ENCODE measurements at regions not wholly inside any gene's neighbourhood (a gene's known extent, or its start where the extent isn't known, plus 50 kb on each side); places are given as distances from the start of the nearest gene placed in this dataset.

DNA sequence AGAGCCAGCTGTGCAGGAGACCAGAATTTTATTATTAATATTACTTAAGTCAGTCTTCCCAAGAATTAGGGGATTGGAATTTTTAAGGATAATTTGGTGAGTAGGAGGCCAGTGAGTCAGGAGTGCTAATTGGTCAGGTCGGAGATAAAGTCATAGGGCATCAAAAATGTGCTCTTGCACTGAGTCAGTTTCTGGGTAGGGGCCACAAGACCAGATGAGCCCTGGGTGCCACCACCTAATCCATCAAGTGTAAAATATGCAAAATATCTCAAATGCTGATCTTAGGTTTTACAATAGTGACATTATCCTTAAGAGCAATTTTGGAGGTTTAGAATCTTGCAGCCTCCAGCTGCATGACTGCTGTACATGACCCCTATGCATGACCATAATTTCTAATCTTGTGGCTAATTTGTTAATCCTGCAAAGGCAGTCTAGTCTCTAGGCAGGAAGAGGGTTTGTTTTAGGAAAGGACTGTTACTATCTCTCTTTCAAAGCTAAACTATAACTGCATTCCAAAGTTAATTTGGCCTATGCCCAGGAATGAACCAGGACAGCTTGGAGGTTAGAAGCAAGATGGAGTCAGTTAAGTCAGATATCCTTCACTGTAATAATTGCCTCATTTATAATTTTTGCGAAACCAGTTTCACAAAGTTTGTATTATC is 215.9 kb downstream of the RNF152 start:
- no peak for TF ChIP-seq TAF1 (IDR thresholded peaks at IDR 0.05; ENCODE audit: low read depth, low read length)
- TF ChIP-seq POLR2A (IDR thresholded peaks at IDR 0.05; ENCODE audit: low read depth, low read length), result no peak
- no peak for TF ChIP-seq POLR2AphosphoS5 (IDR thresholded peaks at IDR 0.05; ENCODE audit: low read depth, low read length)
- no peak for TF ChIP-seq POU2F2 (IDR thresholded peaks at IDR 0.05; ENCODE audit: low read depth, low read length)
